ENCODE measurements at regions not wholly inside any gene's neighbourhood (a gene's known extent, or its start where the extent isn't known, plus 50 kb on each side); places are given as distances from the start of the nearest gene placed in this dataset.

DNA sequence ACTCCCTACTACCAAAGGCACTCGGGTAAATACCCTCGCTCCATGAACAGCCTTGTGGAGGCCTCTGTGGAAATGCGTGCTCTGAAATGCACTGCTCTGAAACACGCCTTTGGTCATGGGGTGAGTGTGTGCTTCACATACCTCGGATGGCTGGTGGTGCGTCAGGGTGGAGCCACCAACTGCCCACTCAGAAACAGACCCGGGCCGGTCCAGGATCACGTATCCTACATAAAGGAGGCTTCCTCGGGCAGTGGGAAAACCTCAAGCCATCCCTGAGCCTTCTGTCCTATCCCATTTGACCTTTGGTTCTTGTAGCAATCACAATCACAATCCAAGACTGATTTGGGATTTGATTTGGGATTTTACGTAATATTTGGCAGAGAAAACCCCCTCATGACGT lies 53.5 kb upstream of the ZNF516 start:
- TF ChIP-seq CTCF (IDR thresholded peaks at IDR 0.05) (no peak), YY1 (IDR thresholded peaks at IDR 0.05; ENCODE audit: low read depth) (no peak), EP300 (IDR thresholded peaks at IDR 0.05; ENCODE audit: borderline replicate concordance in 1 of 2, low read depth in 1 of 2, low read length in 1 of 2) (no peak), TAF1 (IDR thresholded peaks at IDR 0.05; ENCODE audit: borderline replicate concordance, low read depth, low read length) (no peak), GABPA (IDR thresholded peaks at IDR 0.05; ENCODE audit: low read depth) (no peak), POLR2AphosphoS5 (IDR thresholded peaks at IDR 0.05; ENCODE audit: low read depth, low read length) (no peak), RAD21 (IDR thresholded peaks at IDR 0.05; ENCODE audit: low read length) (no peak), USF2 (IDR thresholded peaks at IDR 0.05; ENCODE audit: borderline replicate concordance, low read depth, low read length) (no peak)
- TF ChIP-seq, protein P1, sequence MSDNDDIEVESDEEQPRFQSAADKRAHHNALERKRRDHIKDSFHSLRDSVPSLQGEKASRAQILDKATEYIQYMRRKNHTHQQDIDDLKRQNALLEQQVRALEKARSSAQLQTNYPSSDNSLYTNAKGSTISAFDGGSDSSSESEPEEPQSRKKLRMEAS (IDR thresholded peaks at IDR 0.05; ENCODE audit: low read depth), result no peak
- TF ChIP-seq, protein P2, sequence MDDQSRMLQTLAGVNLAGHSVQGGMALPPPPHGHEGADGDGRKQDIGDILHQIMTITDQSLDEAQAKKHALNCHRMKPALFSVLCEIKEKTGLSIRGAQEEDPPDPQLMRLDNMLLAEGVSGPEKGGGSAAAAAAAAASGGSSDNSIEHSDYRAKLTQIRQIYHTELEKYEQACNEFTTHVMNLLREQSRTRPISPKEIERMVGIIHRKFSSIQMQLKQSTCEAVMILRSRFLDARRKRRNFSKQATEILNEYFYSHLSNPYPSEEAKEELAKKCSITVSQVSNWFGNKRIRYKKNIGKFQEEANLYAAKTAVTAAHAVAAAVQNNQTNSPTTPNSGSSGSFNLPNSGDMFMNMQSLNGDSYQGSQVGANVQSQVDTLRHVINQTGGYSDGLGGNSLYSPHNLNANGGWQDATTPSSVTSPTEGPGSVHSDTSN (IDR thresholded peaks at IDR 0.05), result no peak

Data from SK-N-SH (cell line).